T follicular helper cell (primary cell): ENCODE measurements at regions not wholly inside any gene's neighbourhood (a gene's known extent, or its start where the extent isn't known, plus 50 kb on each side); places are given as distances from the start of the nearest gene placed in this dataset.
"Not testable (repeated sequence)": the region's sequence is repeated elsewhere in the genome, so short reads cannot be mapped to it uniquely, and the experiment has no call there.

Source experiments
- DNase-seq: peaks from one replicate; pipeline ENCODE4 v3.0.0-alpha.2; 2020; ENCODE audit warnings: low read depth

- no peak for DNase-seq
Measured at GRCh38 chr14:34300330-34300729, 161.7 kb downstream of the SPTSSA start.

- no peak for DNase-seq
Measured at GRCh38 chr14:34299360-34299759, 162.7 kb downstream of the SPTSSA start.

DNA sequence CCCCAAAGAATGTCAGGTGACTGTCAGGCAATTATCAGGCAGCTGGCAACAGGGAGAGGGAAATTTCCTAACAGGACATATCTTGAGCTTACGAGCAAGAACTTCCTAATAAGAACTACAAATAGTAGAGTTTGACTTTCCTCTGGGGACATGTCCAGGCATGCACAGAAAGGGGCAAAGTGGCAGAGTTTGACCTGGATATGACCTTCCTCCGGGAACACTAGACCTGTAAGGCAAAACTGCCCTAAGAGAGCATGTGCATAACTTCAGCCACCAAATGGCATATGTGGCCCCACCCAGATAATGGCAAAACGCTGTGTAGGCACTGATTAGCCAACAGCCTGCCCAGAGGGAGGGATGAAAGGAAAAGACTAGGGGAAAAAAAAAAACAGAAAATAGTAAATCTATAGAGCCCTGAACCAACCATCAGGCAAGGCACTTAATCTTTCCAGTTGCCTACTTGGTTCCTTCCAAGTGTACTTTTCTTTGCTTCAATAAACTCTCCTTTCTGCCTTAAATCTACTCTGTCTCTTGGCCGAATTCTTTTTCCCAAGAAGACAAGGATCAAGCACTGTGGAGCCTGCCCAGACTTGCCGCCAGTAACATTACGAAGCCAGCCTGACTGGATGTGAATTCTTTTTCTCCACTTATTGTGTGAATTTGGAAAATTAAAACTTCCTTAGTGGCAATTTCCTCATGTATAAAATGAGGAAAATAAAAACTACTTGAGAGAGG lies 164.1 kb downstream of the SPTSSA start:
- no peak for DNase-seq

DNA sequence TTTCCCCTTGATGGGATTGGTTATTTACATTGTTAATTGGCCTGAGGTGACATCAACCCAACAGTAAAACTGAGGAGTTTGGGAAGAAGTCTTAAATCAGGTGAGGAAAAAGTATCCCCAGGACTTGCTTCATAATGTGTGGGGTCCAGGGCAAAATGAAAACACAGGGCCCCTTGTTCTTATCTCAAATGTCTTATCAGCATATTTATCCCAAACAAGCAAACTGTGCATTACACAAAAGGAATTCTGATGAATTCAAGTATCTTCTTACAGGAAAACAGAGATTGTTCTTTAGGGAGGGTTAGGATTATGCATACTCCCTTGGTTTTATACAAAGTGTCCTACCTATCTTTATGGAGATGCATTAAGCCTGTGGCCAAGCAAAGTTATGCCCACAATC lies 178.4 kb downstream of the SPTSSA start:
- DNase-seq = no peak

DNA sequence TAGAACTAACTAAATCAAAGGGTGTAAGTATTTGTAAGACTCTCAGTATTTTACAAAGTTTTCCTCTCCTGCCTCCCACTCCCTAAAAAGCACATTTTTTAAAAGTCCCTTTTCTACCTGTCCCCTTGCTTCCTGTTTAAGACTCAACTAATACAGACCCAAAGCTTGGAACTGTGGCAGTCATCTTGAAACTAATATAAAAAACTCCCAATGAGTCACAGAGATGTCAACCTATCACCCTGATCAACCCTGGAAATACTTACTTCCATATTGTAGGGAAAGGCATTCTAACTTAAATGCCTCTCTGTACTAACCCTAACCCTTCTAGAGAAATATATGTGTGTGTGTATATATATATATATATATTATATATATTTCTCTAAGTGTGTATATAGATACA lies 184.8 kb downstream of the SPTSSA start:
- no peak for DNase-seq

DNA sequence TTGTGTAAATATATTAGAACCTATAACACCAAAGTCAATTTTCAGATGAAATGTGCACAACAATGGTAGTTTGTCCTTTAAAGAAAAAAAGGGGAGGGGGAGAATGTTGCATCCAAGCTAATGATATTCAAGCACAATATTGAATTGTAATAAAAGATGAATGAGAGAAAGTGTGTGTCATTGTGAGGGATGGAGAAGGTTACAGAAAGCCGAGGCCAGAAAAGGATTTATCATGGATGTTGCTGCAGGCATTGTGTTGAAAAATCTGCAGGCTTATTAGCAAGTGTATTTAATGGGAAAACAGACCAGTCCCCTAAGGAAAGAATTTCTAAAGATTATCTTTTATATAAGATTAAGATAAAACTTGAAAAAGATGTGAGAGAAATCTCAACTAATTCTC lies 186.5 kb downstream of the SPTSSA start:
- DNase-seq = no peak

GRCh38 chr14:34275078-34275477 lies 187.0 kb downstream of the SPTSSA start:
- no peak for DNase-seq

DNA sequence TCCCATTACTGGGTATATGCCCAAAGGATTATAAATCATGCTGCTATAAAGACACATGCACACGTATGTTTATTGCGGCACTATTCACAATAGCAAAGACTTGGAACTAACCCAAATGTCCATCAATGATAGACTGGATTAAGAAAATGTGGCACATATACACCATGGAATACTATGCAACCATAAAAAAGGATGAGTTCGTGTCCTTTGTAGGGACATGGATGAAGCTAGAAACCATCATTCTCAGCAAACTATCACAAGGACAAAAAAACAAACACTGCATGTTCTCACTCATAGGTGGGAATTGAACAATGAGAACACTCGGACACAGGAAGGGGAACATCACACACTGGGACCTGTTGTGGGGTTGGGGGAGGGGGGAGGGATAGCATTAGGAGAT lies 188.3 kb downstream of the SPTSSA start:
- DNase-seq = not testable (repeated sequence)

DNA sequence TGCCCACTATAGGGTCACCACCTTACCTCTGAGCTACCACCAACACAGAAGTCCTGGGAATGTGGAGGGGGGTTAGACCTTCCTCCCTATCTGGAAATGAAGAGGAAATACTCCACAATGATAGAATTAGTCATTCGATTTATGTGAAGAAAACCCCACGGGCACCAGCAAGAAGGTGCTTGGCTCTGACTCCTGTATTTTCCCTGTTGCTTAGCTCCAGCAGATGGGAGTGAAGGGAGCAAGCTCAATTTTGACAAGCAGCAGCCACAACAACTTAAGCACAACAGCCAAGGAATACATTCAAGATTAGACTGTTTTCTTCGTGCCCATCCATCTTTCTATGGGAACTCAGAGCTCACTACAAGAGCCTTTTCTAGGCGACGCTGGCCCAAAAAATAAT lies 191.7 kb downstream of the SPTSSA start:
- no peak for DNase-seq

DNA sequence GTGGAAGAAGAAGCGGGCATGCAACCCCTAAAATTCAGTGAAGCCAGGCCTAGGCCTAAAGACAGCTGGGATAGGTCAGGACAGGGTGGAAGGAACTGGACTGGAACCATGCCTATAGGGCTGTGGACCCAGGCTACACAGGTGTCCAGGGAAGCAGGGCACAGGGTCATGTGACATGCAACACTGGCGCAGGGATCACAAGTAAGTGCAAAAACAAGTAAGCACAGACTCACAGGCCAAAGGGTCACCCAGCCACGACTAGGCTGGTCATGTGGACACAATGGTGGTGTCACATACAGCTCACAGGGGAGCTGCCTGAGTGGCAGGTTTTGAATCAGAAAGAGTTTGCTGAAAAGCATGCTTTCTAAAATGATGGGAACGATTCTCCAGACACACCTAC lies 195.7 kb downstream of the SPTSSA start:
- no peak for DNase-seq

DNA sequence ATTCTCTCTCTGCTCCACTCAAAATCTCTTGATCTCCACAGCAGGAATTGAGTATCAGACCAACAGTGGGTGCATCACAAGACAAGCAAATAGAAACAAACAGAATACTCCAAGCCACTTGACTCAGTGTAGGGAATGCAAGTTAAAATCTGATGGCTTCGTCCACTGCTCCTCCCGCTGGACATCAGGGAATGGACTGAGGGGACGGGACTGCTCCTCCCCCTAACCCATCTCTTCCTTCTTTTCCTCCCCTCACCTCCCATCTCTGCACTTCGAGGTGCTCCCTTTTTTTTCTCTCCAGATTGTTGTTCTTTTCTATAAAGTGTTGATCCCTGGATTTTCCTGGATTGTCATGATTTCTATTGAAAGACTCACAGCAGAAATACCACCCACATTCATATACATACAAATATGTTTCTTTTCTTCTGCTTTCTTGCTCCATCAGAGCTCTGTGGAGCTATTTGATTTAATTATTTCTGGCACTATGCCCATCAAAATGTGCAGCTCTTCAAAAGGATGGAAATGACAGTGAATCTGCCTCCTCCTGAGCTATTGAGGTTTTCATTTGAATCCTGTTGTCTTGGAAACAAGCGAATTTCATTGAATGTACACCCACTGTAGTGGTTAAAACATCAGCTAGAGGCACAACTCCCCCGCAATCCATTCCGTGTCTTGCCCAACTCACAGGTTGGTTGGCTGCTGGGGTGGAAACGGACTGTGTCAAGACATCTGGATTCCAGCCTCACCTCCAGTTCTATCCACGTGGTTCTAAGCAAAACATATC lies 199.7 kb downstream of the SPTSSA start:
- DNase-seq = no peak

DNA sequence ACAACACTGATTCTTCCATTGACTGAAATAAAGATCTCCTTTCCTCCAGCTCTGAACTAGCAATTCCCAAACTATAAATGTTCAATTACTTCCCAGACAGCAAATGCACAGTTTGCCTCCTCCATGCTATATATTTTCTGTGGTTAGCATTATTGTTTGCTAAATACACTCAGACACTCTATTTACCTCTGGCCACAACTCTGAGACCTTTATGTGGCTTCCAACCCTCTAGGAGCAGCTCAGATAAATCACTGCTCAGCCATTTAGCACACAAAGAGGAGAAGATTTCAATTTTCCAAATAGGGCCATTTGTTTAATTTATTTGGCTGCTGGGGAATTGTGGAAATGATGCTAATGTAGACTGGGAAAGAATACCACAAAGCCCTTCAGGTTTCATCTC lies 202.0 kb downstream of the SPTSSA start:
- DNase-seq = no peak

GRCh38 chr14:34258318-34258717 lies 203.7 kb downstream of the SPTSSA start:
- DNase-seq = no peak

DNA sequence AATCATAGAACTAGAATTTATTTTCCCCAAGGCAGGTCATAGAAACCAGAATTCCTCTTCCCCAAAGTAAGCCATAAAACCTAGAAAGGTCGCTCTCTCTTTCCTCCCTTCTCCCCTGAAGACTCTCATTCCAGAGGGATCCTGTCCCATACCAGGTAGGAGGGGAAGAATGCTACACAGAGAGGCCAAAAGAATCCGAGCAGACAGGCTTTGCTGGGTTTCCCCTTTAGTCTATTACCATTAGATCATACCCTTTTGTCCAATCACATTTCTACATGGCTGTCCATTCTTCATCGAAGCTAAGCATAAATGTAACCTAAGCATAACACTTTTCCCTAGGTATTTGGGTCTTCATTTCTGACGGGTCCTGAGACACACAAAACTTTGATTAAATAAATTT lies 204.5 kb downstream of the SPTSSA start:
- no peak for DNase-seq

DNA sequence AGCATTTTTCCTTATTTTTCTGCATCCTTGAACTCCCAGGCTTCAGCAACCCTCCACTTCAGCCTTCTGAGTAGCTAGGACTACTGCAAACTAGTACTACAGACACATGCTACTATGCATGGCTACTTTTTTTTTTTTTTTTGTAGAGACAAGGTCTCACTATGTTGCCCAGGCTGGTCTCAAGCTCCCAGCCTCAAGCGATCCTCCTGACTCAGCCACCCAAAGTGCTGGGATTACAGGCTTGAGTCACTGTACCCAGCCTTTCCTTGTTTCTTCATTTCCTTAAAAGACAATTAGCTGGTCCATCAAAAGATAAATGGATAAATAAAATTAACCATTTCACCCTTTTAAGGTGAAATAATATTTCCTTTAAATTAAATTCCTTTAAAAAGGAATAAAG lies 205.8 kb downstream of the SPTSSA start:
- no peak for DNase-seq

DNA sequence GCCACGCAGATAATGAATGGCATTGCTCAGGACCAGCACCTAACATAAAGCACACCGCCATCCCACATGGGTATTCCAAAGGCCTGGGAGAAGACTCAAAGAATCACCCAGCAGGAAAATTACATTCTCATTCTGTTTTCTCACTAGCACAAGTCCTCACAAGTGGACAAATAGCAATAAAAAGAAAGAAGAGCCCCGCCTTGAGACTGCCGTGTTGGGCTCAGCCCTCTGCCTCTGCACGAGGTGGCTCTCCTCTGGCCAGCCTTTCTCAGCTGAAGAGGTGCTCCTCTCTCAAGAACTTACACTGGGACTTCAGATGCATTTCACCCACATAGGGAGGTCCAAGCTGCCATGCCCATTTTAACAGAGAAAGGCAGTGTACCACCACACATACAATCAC lies 207.5 kb downstream of the SPTSSA start:
- no peak for DNase-seq

DNA sequence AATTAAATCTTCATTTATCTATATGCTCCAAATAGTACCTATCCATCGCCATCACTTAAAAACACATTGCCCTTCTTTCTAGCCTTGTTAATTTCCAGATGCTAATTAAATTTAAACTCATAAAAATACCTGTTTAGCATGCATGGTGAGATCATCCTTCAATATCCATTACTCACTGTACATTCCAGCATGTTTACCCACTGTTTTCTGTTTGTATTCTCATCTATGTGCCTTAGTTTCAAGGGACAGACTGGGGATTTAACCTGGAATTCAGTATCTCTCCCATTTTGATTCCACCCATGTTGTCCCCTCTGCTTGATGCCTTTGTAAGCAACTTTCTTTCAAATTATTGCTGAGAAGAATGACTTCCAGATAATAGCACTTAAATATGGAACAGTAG lies 208.0 kb downstream of the SPTSSA start:
- DNase-seq = no peak

GRCh38 chr14:34252227-34252626 lies 209.8 kb downstream of the SPTSSA start:
- DNase-seq = no peak

GRCh38 chr14:34251662-34252061 lies 210.4 kb downstream of the SPTSSA start:
- DNase-seq = no peak

GRCh38 chr14:34250959-34251358 lies 211.1 kb downstream of the SPTSSA start:
- DNase-seq = no peak

GRCh38 chr14:34247605-34248004 lies 214.4 kb downstream of the SPTSSA start:
- DNase-seq = no peak

GRCh38 chr14:34246206-34246605 lies 215.8 kb downstream of the SPTSSA start:
- no peak for DNase-seq

DNA sequence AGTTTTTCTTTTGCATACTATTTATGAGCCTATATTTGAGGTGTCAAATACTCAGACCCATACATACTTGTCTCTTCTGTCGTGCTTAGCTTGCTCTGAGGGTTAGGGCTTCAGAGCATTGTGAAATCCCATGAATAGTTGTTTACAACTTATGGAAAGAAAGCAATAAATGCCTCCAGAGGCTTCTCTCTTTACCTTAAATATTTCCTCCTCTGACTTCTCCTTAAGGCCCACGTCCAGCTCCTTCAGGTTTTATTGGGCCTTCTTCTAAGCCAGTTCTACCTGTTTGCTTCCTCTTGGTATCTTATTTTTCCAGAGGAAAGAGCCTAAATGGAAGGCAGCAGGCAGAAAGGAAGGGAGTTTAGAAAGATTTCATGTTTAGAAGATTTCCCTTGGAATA lies 218.6 kb downstream of the SPTSSA start:
- DNase-seq = no peak

GRCh38 chr14:34243001-34243400 lies 219.0 kb downstream of the SPTSSA start:
- DNase-seq = no peak
